ENCODE measurements at regions not wholly inside any gene's neighbourhood (a gene's known extent, or its start where the extent isn't known, plus 50 kb on each side); places are given as distances from the start of the nearest gene placed in this dataset.

DNA sequence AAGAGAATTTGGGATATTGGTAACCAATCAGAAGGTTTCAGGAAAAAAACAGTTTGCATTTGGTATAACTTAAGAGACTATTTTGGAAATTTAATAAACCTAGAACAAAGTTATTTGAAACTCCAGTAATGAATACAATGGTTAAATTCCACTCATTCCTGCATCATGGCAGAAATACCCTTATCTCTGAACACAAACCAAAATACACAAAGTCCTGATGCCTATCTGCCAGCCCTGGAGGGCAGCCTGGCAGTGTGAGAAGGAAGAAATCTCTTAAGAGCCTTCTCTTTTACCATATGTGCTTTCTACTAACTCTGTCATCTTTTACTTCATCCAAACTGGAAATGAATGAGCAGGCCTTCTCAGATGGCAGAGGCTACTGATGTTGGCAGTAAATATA, 147.1 kb upstream of the LYZL1 start:
- Histone ChIP-seq H3K79me2 (ENCODE audit: low read length) (no peaks in the 10 kb centered on the region), H3F3A (ENCODE audit: insufficient read depth, low read length) (no peaks in the 10 kb centered on the region), H3K4me3 (ENCODE audit: low read length) (no peak overlapping the region), H4K20me1 (ENCODE audit: insufficient read depth, low read length) (no peaks in the 10 kb centered on the region), H2AFZ (ENCODE audit: low read length) (no peak overlapping the region), H3K36me3 (replicated peaks; ENCODE audit: insufficient read depth, low read length) (no peaks in the 10 kb centered on the region), H3K9ac (ENCODE audit: low read length) (no peak overlapping the region), H3K27me3 (replicated peaks; ENCODE audit: insufficient read depth, low read length) (no peaks in the 10 kb centered on the region), H3K4me2 (ENCODE audit: low read depth, low read length) (no peak overlapping the region), H3K27ac (ENCODE audit: low read length) (no peak overlapping the region), H3K9me2 (replicated peaks; ENCODE audit: insufficient read depth, low read length) (no peaks in the 10 kb centered on the region), H3K9me3 (replicated peaks; ENCODE audit: insufficient read depth, low read length) (no peaks in the 10 kb centered on the region), H3K4me1 (ENCODE audit: low read length) (no peaks in the 10 kb centered on the region)
- DNase-seq: no peak
- no peak for TF ChIP-seq EZH2 (optimal IDR thresholded peaks at IDR 0.05; ENCODE audit: low read depth, low read length)
- no peak for TF ChIP-seq EZH2phosphoT487 (IDR thresholded peaks at IDR 0.05; ENCODE audit: low read length)
- TF ChIP-seq, protein P1, sequence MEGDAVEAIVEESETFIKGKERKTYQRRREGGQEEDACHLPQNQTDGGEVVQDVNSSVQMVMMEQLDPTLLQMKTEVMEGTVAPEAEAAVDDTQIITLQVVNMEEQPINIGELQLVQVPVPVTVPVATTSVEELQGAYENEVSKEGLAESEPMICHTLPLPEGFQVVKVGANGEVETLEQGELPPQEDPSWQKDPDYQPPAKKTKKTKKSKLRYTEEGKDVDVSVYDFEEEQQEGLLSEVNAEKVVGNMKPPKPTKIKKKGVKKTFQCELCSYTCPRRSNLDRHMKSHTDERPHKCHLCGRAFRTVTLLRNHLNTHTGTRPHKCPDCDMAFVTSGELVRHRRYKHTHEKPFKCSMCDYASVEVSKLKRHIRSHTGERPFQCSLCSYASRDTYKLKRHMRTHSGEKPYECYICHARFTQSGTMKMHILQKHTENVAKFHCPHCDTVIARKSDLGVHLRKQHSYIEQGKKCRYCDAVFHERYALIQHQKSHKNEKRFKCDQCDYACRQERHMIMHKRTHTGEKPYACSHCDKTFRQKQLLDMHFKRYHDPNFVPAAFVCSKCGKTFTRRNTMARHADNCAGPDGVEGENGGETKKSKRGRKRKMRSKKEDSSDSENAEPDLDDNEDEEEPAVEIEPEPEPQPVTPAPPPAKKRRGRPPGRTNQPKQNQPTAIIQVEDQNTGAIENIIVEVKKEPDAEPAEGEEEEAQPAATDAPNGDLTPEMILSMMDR (IDR thresholded peaks at IDR 0.05; ENCODE audit: low read length): no peak

DNA sequence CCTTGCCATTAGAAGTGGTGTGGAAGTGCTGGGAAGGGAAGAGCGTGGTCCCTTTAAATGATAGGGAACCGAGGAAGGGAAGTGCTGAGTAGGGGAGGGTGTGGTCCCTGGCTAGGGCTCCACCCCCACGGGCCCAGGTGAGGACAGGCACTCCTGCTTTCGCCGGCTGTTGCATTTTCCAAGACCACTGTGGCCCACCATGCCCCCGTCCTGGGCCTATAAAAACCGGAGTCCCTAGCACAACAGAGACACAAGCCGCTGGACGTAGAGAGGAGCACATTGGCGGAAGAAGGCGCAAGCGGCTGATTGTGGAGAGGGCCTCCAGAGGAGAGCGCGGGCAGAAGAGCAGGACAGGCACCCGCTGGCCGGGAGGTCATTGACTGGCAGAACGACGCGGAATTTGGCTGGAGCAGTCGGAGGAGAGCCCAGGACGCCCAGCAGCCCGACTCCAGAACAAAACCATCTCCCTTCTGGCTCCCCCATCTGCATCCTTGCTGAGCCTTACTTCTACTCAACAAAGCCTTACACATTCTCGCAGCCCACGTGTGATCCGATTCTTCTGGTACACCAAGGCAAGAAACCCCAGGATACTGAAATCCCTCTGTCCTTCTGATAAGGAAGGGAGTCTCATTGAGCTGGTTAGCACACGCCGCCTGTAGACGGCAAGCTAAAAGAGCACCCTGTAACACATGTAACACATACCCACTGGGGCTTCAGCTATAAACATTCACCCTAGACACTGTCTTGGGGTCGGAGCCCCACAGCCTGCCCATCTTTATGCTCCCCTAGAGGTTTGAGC, 146.2 kb upstream of the LYZL1 start:
- Histone ChIP-seq H2AFZ (ENCODE audit: low read length) (no peak overlapping the region), H3K4me1 (ENCODE audit: low read length) (no peaks in the 10 kb centered on the region), H3K36me3 (replicated peaks; ENCODE audit: insufficient read depth, low read length) (no peaks in the 10 kb centered on the region), H3F3A (ENCODE audit: insufficient read depth, low read length) (no peaks in the 10 kb centered on the region), H3K27me3 (replicated peaks; ENCODE audit: insufficient read depth, low read length) (no peaks in the 10 kb centered on the region), H4K20me1 (ENCODE audit: insufficient read depth, low read length) (no peaks in the 10 kb centered on the region), H3K27ac (ENCODE audit: low read length) (no peak overlapping the region), H3K4me2 (ENCODE audit: low read depth, low read length) (no peak overlapping the region), H3K9me2 (replicated peaks; ENCODE audit: insufficient read depth, low read length) (no peaks in the 10 kb centered on the region), H3K9ac (ENCODE audit: low read length) (no peak overlapping the region), H3K79me2 (ENCODE audit: low read length) (no peaks in the 10 kb centered on the region), H3K4me3 (ENCODE audit: low read length) (no peak overlapping the region), H3K9me3 (replicated peaks; ENCODE audit: insufficient read depth, low read length) (no peaks in the 10 kb centered on the region)
- TF ChIP-seq EZH2phosphoT487 (IDR thresholded peaks at IDR 0.05; ENCODE audit: low read length): no peak
- no peak for TF ChIP-seq EZH2 (optimal IDR thresholded peaks at IDR 0.05; ENCODE audit: low read depth, low read length)
- TF ChIP-seq, protein P1 (IDR thresholded peaks at IDR 0.05; ENCODE audit: low read length): no peak
- no peak for DNase-seq

DNA sequence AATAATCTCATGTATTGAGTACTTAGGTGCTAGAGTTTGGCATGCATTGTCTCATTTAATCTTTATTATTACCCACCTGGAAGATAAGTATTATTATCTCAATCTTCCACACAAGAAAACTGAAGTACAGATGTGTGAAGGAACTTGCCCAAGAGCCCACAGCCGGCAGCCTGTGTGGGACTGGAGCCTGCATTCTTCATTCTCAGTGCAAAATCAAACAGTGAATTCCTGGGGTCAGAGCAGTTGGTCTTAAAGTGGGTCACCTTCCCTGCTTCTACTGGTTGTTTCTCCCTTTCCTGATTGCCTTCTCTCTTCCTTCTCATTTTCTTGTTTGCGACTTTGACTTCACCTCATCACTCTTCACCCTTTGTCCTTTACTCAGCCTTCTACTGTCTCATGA, 144.7 kb upstream of the LYZL1 start:
- Histone ChIP-seq H3K9me3 (replicated peaks; ENCODE audit: insufficient read depth, low read length) (no peaks in the 10 kb centered on the region), H3K36me3 (replicated peaks; ENCODE audit: insufficient read depth, low read length) (no peaks in the 10 kb centered on the region), H3K4me2 (ENCODE audit: low read depth, low read length) (no peak overlapping the region), H3K27ac (ENCODE audit: low read length) (no peak overlapping the region), H3K27me3 (replicated peaks; ENCODE audit: insufficient read depth, low read length) (no peaks in the 10 kb centered on the region), H3K9ac (ENCODE audit: low read length) (no peak overlapping the region), H3K9me2 (replicated peaks; ENCODE audit: insufficient read depth, low read length) (no peaks in the 10 kb centered on the region), H3K4me3 (ENCODE audit: low read length) (no peak overlapping the region), H4K20me1 (ENCODE audit: insufficient read depth, low read length) (no peaks in the 10 kb centered on the region), H3F3A (ENCODE audit: insufficient read depth, low read length) (no peaks in the 10 kb centered on the region), H2AFZ (ENCODE audit: low read length) (no peak overlapping the region), H3K79me2 (ENCODE audit: low read length) (no peaks in the 10 kb centered on the region), H3K4me1 (ENCODE audit: low read length) (no peaks in the 10 kb centered on the region)
- TF ChIP-seq EZH2 (optimal IDR thresholded peaks at IDR 0.05; ENCODE audit: low read depth, low read length) (no peak), EZH2phosphoT487 (IDR thresholded peaks at IDR 0.05; ENCODE audit: low read length) (no peak)
- TF ChIP-seq, protein P1 (IDR thresholded peaks at IDR 0.05; ENCODE audit: low read length): no peak
- no peak for DNase-seq
